Right lobe of liver (tissue), 4 donors: ENCODE measurements at regions not wholly inside any gene's neighbourhood (a gene's known extent, or its start where the extent isn't known, plus 50 kb on each side); places are given as distances from the start of the nearest gene placed in this dataset.

Experiments used
- POLR2A ChIP-seq: fragments of 450-650 bp; IDR thresholded peaks from one replicate; pipeline ENCODE4 v1.6.1; 2017; ENCODE audit warnings: antibody characterized with exemption, mild to moderate bottlenecking
- TF ChIP-seq, protein P1 (sequence below), 4 donors: fragments of 200-600 bp in 3 of 4; fragments of 450-650 bp in 1 of 4; IDR thresholded peaks; one replicate each; pipeline versions ENCODE4 v1.5.1 to v1.8.0; 2016 to 2022; ENCODE audit warnings: antibody characterized with exemption in 4 of 4, mild to moderate bottlenecking in 2 of 4
- donor health status: DM: no; HTN: no; CAD: no.
- donor health status: DM: no; HTN: no; CAD: no.
- donor health status: DM: no; HTN: yes; CAD: no.

DNA sequence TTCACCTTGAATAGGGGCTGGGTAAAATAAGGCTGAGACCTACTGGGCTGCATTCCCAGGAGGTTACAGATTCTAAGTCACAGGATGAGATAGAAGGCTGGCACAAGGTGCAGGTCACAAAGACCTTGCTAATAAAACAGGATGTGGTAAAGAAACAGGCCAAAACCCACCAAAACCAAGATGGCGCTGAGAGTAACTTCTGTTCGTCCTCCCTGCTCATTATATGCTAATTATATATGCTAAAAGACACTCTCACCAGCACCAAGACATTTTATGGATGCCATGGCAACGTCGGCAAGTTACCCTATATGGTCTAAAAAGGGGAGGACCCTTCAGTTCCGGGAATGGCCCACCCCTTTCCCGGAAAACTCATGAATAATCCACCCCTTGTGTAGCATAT, 711.5 kb upstream of the KLHL29 start:
- no peak for TF ChIP-seq POLR2A
- TF ChIP-seq, protein P1, sequence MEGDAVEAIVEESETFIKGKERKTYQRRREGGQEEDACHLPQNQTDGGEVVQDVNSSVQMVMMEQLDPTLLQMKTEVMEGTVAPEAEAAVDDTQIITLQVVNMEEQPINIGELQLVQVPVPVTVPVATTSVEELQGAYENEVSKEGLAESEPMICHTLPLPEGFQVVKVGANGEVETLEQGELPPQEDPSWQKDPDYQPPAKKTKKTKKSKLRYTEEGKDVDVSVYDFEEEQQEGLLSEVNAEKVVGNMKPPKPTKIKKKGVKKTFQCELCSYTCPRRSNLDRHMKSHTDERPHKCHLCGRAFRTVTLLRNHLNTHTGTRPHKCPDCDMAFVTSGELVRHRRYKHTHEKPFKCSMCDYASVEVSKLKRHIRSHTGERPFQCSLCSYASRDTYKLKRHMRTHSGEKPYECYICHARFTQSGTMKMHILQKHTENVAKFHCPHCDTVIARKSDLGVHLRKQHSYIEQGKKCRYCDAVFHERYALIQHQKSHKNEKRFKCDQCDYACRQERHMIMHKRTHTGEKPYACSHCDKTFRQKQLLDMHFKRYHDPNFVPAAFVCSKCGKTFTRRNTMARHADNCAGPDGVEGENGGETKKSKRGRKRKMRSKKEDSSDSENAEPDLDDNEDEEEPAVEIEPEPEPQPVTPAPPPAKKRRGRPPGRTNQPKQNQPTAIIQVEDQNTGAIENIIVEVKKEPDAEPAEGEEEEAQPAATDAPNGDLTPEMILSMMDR (IDR thresholded peaks at IDR 0.05): no peak
